K562 (cell line): ENCODE measurements at regions not wholly inside any gene's neighbourhood (a gene's known extent, or its start where the extent isn't known, plus 50 kb on each side); places are given as distances from the start of the nearest gene placed in this dataset.

Source experiments
- ATAC-seq: fragments of 200-7000 bp; cut with Tn5 transposase; 3 replicates; pipeline ENCODE4 v1.9.1; 2020; ENCODE audit warnings: moderate library complexity
- BruUV-seq: library from RNA; stranded (reverse); fragments of 400-500 nt; replicated peaks from 2 replicates; lab custom pipeline; 2021; lab: Mats Ljungman, UMichigan
- CTCF ChIA-PET: fragments of 300-600 bp; formaldehyde crosslinking; extraction: SDS; loops from one replicate; lab custom pipeline; 2021; ENCODE audit warnings: low intra/inter-chr PET ratio; lab: Yijun Ruan, JAX
- POLR2A ChIA-PET: fragments of 300-600, 350-650 bp; sonication (Branson Sonifier 250); formaldehyde crosslinking; extraction: SDS; loops from one replicate; lab custom pipeline; 2021; ENCODE audit warnings: antibody characterized with exemption, inconsistent platforms; lab: Yijun Ruan, JAX
- DNase-seq, 4 experiments: peaks; one replicate each; pipeline versions ENCODE4 v3.0.0 to v3.0.0-alpha.2; 2011 to 2018; ENCODE audit warnings: low spot score in 3 of 4, mixed read lengths in 3 of 4; ENCODE audit errors: extremely low read depth in 1 of 4
- FAIRE-seq: peaks from 2 replicates; lab custom pipeline; 2011; peaks lifted over from hg19 to GRCh38; lab: Jason Lieb, UNC
- H2AFZ ChIP-seq: 2 replicates; pipeline ENCODE4 v1.6.0; 2011; ENCODE audit warnings: low read depth, low read length, control low read depth, inconsistent platforms
- H3K27ac ChIP-seq: fragments of 200-600 bp; 3 replicates; pipeline ENCODE4 v1.8.0; 2011; ENCODE audit warnings: low read depth, mild to moderate bottlenecking, control low read depth, inconsistent platforms, low read length, moderate library complexity, mixed read lengths; ENCODE audit errors: extremely low read depth
- H3K27me3 ChIP-seq, 2 experiments: fragments of 300-600 bp in 1 of 2; 2 replicates in 1 of 2; 3 replicates in 1 of 2; pipeline versions ENCODE4 v1.6.0 to v1.8.0; 2011; ENCODE audit warnings: inconsistent platforms in 2 of 2, low read length in 2 of 2, mild to moderate bottlenecking in 1 of 2, mixed read lengths in 1 of 2, moderate library complexity in 1 of 2; ENCODE audit not compliant: control insufficient read depth in 2 of 2, insufficient read depth in 2 of 2
- H3K36me3 ChIP-seq: fragments of 300-600 bp; 3 replicates; pipeline ENCODE4 v1.8.0; 2011; ENCODE audit warnings: mild to moderate bottlenecking, low read length, inconsistent platforms; ENCODE audit not compliant: control insufficient read depth, insufficient read depth
- H3K4me1 ChIP-seq, 2 experiments: fragments of 200-600 bp in 1 of 2; replicated peaks in 1 of 2; 2 replicates in 1 of 2; 3 replicates in 1 of 2; pipeline versions ENCODE4 v1.5.1 to v1.8.0; 2011; ENCODE audit warnings: inconsistent platforms in 2 of 2, low read length in 2 of 2, mild to moderate bottlenecking in 1 of 2, mixed read lengths in 1 of 2, moderate library complexity in 1 of 2; ENCODE audit not compliant: control insufficient read depth in 2 of 2, insufficient read depth in 2 of 2
- H3K4me2 ChIP-seq: 2 replicates; pipeline ENCODE4 v1.6.1; 2011; ENCODE audit warnings: low read length, control low read depth, inconsistent platforms, mixed read lengths; ENCODE audit not compliant: insufficient read depth
- H3K4me3 ChIP-seq: fragments of 200-600 bp; sonication (generic), shearing (Covaris generic); 2 replicates; pipeline ENCODE4 v1.5.1; 2016; ENCODE audit warnings: control low read depth, inconsistent platforms
- H3K79me2 ChIP-seq: fragments of 200-600 bp; 3 replicates; pipeline ENCODE4 v1.8.0; 2011; ENCODE audit warnings: low read length, inconsistent platforms; ENCODE audit not compliant: control insufficient read depth, insufficient read depth
- H3K9ac ChIP-seq, 2 experiments: 2 replicates each; pipeline versions ENCODE4 v1.6.0 to v1.6.1; 2011; ENCODE audit warnings: low read depth in 2 of 2, low read length in 2 of 2, control low read depth in 1 of 2, inconsistent platforms in 1 of 2, mild to moderate bottlenecking in 1 of 2, mixed read lengths in 1 of 2; ENCODE audit not compliant: insufficient read depth in 1 of 2
- H3K9me1 ChIP-seq: one replicate; pipeline ENCODE4 v1.6.0; 2011; ENCODE audit warnings: inconsistent platforms, mild to moderate bottlenecking, low read length, moderate library complexity; ENCODE audit not compliant: control insufficient read depth, insufficient read depth
- H3K9me3 ChIP-seq: replicated peaks from 2 replicates; pipeline ENCODE4 v1.5.1; 2011; ENCODE audit warnings: low read depth, low read length, inconsistent platforms; ENCODE audit not compliant: control insufficient read depth, insufficient read depth
- H4K20me1 ChIP-seq: replicated peaks from 2 replicates; pipeline ENCODE4 v1.6.1; 2011; ENCODE audit warnings: low read length, inconsistent platforms, mixed read lengths; ENCODE audit not compliant: control insufficient read depth, insufficient read depth
- FOXP1 ChIP-seq: sonication (generic); formaldehyde crosslinking; IDR thresholded peaks from 2 replicates; pipeline ENCODE4 v1.8.0; 2022; ENCODE audit warnings: mild to moderate bottlenecking, missing genetic modification reagents
- ILK ChIP-seq: fragments of 450-650 bp; IDR thresholded peaks from 2 replicates; pipeline ENCODE4 v1.6.1; 2016; ENCODE audit warnings: missing genetic modification characterization, low read depth, mild to moderate bottlenecking, missing compliant biosample characterization, moderate library complexity, borderline replicate concordance
- MAFK ChIP-seq: IDR thresholded peaks from 2 replicates; pipeline ENCODE4 v1.6.1; 2011; ENCODE audit warnings: low read length, improper control_type of control experiment
- PYGO2 ChIP-seq: fragments of 450-650 bp; IDR thresholded peaks from 2 replicates; pipeline ENCODE4 v1.6.1; 2016; ENCODE audit warnings: mild to moderate bottlenecking, missing genetic modification characterization, moderate library complexity, missing compliant biosample characterization
- SP2 ChIP-seq: IDR thresholded peaks from 2 replicates; pipeline ENCODE4 v1.6.1; 2011; ENCODE audit warnings: mild to moderate bottlenecking, low read depth, low read length, moderate library complexity; ENCODE audit not compliant: poor library complexity, severe bottlenecking; ENCODE audit errors: extremely low read depth
- ZNF347 ChIP-seq: fragments of 450-650 bp; formaldehyde crosslinking; IDR thresholded peaks from 2 replicates; pipeline ENCODE4 v1.4.0; 2020; ENCODE audit warnings: low read depth, mild to moderate bottlenecking, moderate library complexity
- WGBS: fragments of 100-300 bp; shearing (Covaris generic); methylation state at CpG from one replicate; pipeline ENCODE4 v1.1.6; 2016; ENCODE audit warnings: low coverage, mixed read lengths; ENCODE audit not compliant: insufficient coverage; ENCODE audit errors: missing lambda C conversion rate; 5-methylcytosine and 5-hydroxymethylcytosine counted together
- in situ Hi-C: fragments of 300-500 bp; cut with MboI; formaldehyde crosslinking; loops from 4 replicates; pipeline ENCODE4 v1.15.0; 2018; ENCODE audit warnings: inconsistent platforms, mixed read lengths
- intact Hi-C: fragments of 100-400 bp; cut with micrococcal nuclease; formaldehyde crosslinking; loops from 2 replicates; pipeline ENCODE4 v1.14.2; 2022

DNA sequence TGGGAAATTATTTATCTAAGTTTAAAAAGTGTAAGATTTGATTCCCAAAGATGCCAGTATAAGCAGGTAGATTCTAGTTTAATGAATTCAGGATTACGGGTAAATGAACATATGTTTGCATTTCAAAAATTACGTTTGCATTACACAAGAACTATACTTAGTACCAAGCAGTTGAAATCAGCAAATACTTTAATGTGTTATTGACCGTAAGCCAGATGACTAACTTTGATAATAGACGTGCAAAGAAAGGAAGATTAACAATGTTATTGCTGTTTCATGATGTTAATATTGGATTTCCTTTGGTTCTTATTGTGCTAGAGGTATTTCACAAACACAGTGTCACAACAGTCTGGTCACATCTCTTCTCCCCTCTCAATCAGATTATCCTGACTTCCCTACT, 294.7 kb downstream of the TDRD15 start:
- intact Hi-C loops (no loop called here), in situ Hi-C loops (no loop called here)
- no peak for DNase-seq
- Histone ChIP-seq H4K20me1 (no peaks in the 10 kb centered on the region), H3K9me3 (no peaks in the 10 kb centered on the region), H3K4me3 (no peak overlapping the region), H2AFZ (no peak overlapping the region), H3K9ac (no peak overlapping the region), H3K27me3 (no peaks in the 10 kb centered on the region), H3K9me1 (no peaks in the 10 kb centered on the region), H3K27ac (no peak overlapping the region), H3K4me2 (no peak overlapping the region), H3K4me1 (no peaks in the 10 kb centered on the region), H3K36me3 (no peaks in the 10 kb centered on the region), H3K79me2 (no peaks in the 10 kb centered on the region)
- no peak for TF ChIP-seq MAFK
- no peak for TF ChIP-seq SP2
- TF ChIP-seq FOXP1 = no peak
- no peak for TF ChIP-seq PYGO2 (tag)
- no peak for TF ChIP-seq ZNF347
- TF ChIP-seq ILK = no peak
- WGBS = 0% methylated on average over 4 of the region's 4 CpGs
- no TSS peak for BruUV-seq
- POLR2A ChIA-PET = no interaction called here
- CTCF ChIA-PET = no interaction called here
- FAIRE-seq = no peak
- no peak for ATAC-seq
